GM23248 (cell line): ENCODE measurements at regions not wholly inside any gene's neighbourhood (a gene's known extent, or its start where the extent isn't known, plus 50 kb on each side); places are given as distances from the start of the nearest gene placed in this dataset.

ENCODE experiments used
- EZH2 ChIP-seq: fragments of 200-600 bp; sonication (generic); IDR thresholded peaks from 2 replicates; pipeline ENCODE4 v1.6.1; 2018; ENCODE audit warnings: antibody characterized with exemption, mild to moderate bottlenecking; ENCODE audit not compliant: insufficient read depth, poor library complexity, severe bottlenecking
- EZH2phosphoT487 ChIP-seq: fragments of 200-600 bp; sonication (generic); IDR thresholded peaks from 2 replicates; pipeline ENCODE4 v1.6.1; 2018; ENCODE audit warnings: antibody characterized with exemption, moderate library complexity, mild to moderate bottlenecking, low read depth; ENCODE audit not compliant: insufficient read depth

DNA sequence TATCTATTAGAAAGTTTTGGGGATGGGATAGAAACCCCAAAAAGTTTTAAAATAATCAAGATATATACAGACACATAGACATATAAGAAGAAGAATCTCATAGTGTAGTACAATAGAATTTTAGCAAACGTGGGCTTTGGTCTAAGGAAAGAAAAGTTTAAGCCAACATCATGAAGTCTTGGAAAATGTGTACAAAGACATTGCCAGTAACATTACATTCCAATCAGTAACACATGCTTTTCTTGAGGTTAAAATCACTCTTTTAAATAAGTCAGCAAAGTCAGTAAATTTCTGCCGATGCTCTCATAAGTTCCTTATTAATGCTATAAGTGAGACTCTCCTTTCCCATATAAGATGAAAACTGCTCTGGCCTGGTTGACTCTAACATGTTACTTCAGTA, 201.1 kb upstream of the LRIG3 start:
- no peak for TF ChIP-seq EZH2
- TF ChIP-seq EZH2phosphoT487: no peak
